Prostate gland (tissue), 2 donors: ENCODE measurements at regions not wholly inside any gene's neighbourhood (a gene's known extent, or its start where the extent isn't known, plus 50 kb on each side); places are given as distances from the start of the nearest gene placed in this dataset.

Experiments
- DNase-seq: peaks from one replicate; pipeline ENCODE4 v3.0.0-alpha.2; 2019; ENCODE audit warnings: low spot score
- H3K27ac ChIP-seq, 2 donors: fragments of 200-600 bp; sonication (generic); 2 replicates each; pipeline ENCODE4 v1.5.1; 2017 to 2019
- H3K27me3 ChIP-seq: fragments of 200-600 bp; sonication (generic); replicated peaks from 2 replicates; pipeline ENCODE4 v1.5.1; 2019; ENCODE audit not compliant: insufficient read depth
- H3K36me3 ChIP-seq, 2 donors: fragments of 200-600 bp; sonication (generic); 1 replicate in 1 of 2; 2 replicates in 1 of 2; pipeline versions ENCODE4 v1.5.1 to v1.8.1; 2017 to 2019
- H3K4me1 ChIP-seq: fragments of 200-600 bp; sonication (generic); replicated peaks from 2 replicates; pipeline ENCODE4 v1.5.1; 2019
- H3K4me3 ChIP-seq, 2 donors: fragments of 200-600 bp; sonication (generic); 2 replicates each; pipeline ENCODE4 v1.5.1; 2017 to 2019
- H3K9me3 ChIP-seq: fragments of 200-600 bp; sonication (generic); 2 replicates; pipeline ENCODE4 v1.5.1; 2017
- POLR2A ChIP-seq: fragments of 450-650 bp; IDR thresholded peaks from one replicate; pipeline ENCODE4 v1.6.1; 2016; ENCODE audit warnings: antibody characterized with exemption, mild to moderate bottlenecking
- POLR2AphosphoS5 ChIP-seq: sonication (generic); formaldehyde crosslinking; IDR thresholded peaks from one replicate; pipeline ENCODE4 v1.6.1; 2017; ENCODE audit warnings: antibody characterized with exemption
- WGBS: methylation state at CpG from one replicate; pipeline ENCODE4 v1.1.5; 2018; 5-methylcytosine and 5-hydroxymethylcytosine counted together
- intact Hi-C: fragments of 100-400 bp; cut with DNase I; formaldehyde crosslinking; loops from one replicate; pipeline ENCODE4 v1.14.2; 2022
- TF ChIP-seq, protein P1 (sequence below), 4 experiments: fragments of 200-600 bp in 2 of 4; fragments of 450-650 bp in 2 of 4; sonication (generic) in 2 of 4; IDR thresholded peaks; 1 replicate in 3 of 4; 2 replicates in 1 of 4; pipeline ENCODE4 v1.5.1; 2016 to 2019; ENCODE audit warnings: antibody characterized with exemption in 4 of 4, mild to moderate bottlenecking in 2 of 4, moderate library complexity in 2 of 4

DNA sequence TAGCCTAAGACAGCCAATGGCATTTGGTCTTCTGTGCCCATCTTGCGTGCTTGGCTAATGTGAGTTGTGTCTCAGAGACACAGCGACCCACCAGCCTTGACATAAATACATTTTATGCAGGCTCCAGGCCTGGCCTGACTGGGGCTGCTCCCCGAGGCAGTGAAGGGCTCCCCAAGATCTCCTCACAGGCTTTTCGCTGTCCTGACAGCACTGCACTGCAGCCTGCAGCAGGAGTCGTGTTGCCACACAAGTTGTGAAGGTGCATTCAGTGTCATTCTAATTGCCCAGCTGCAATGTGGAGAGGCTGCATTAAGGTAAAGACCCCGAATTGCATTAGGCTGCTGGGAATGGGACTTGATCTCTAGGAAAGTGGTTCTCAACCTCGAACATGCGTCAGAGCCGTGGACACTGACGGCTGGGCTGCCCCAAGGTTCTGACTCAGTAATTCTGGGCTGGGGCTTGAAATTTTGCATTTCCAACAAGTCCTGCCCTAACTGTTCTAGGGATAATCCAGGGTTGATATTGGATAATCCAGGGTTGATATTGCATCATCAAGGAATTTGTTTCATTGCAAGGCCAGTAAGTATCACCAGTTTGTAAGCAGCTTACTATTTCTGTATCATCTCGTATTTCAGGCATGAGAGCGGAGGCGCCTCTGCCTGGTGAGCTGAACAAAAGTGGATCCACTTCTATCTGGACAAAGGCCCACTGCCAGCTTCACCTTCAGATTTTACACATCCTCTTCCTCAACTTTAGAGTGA, 108.7 kb upstream of the INSIG1 start:
- no peaks in the 10 kb centered on the region for H3K4me1 ChIP-seq
- H3K36me3 ChIP-seq = no peaks in the 10 kb centered on the region
- 86% methylated on average over 13 of the region's 13 CpGs for whole genome bisulfite sequencing
- peaks cover 7% of the 10 kb centered on the region for H3K9me3 ChIP-seq
- no peak overlapping the region for H3K27ac ChIP-seq
- intact Hi-C loops = no loop called here
- H3K27me3 ChIP-seq = no peaks in the 10 kb centered on the region
- TF ChIP-seq, protein P1, sequence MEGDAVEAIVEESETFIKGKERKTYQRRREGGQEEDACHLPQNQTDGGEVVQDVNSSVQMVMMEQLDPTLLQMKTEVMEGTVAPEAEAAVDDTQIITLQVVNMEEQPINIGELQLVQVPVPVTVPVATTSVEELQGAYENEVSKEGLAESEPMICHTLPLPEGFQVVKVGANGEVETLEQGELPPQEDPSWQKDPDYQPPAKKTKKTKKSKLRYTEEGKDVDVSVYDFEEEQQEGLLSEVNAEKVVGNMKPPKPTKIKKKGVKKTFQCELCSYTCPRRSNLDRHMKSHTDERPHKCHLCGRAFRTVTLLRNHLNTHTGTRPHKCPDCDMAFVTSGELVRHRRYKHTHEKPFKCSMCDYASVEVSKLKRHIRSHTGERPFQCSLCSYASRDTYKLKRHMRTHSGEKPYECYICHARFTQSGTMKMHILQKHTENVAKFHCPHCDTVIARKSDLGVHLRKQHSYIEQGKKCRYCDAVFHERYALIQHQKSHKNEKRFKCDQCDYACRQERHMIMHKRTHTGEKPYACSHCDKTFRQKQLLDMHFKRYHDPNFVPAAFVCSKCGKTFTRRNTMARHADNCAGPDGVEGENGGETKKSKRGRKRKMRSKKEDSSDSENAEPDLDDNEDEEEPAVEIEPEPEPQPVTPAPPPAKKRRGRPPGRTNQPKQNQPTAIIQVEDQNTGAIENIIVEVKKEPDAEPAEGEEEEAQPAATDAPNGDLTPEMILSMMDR (IDR thresholded peaks at IDR 0.05) = no peak
- no peak for TF ChIP-seq POLR2A
- TF ChIP-seq POLR2AphosphoS5 = no peak
- no peak overlapping the region for H3K4me3 ChIP-seq
- no peak for DNase-seq

DNA sequence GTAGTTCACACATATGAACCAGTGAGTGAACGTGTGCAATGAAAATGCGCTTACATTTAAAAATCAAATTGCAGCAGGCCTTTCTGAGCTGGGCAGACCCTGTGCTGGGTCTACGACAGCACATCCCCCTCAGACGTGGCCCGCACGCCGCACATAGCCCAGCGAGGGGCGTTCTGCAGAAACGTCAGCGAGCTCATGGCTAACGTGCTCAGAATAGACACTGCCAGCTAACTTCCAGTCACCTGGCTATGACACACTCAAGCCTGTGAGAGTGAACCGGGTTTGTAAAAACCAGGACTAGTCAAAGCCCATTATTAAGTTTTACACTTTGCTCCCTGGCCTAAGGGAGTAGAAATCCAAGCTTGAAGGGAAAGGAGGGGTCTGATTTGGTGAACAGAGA, 108.1 kb upstream of the INSIG1 start:
- no peak for DNase-seq
- no peak overlapping the region for H3K27ac ChIP-seq

GRCh38 chr7:155190688-155191087, 107.0 kb upstream of the INSIG1 start:
- Histone ChIP-seq H3K27ac (no peak overlapping the region), H3K27me3 (no peaks in the 10 kb centered on the region), H3K9me3 (peaks cover 2% of the 10 kb centered on the region), H3K4me3 (no peak overlapping the region), H3K4me1 (no peaks in the 10 kb centered on the region), H3K36me3 (no peaks in the 10 kb centered on the region)
- intact Hi-C loops = loop anchor here (2.0 kb wide), 1 partner anchor 154 kb away; no protein-coding TSS in a partner anchor
- TF ChIP-seq, protein P1 (IDR thresholded peaks at IDR 0.05) = peak; percentile 87 to 99 (median 91)
- peak; percentile 41 for TF ChIP-seq POLR2AphosphoS5
- no peak for TF ChIP-seq POLR2A
- peak; percentile 40 for DNase-seq
- 10% methylated on average over 28 of the region's 28 CpGs for WGBS

More for the DNA sequence above, 108.1 kb upstream of the INSIG1 start:
- Histone ChIP-seq H3K4me1 (no peaks in the 10 kb centered on the region), H3K36me3 (no peaks in the 10 kb centered on the region), H3K9me3 (peaks cover 7% of the 10 kb centered on the region), H3K27me3 (no peaks in the 10 kb centered on the region), H3K4me3 (no peak overlapping the region)
- TF ChIP-seq, protein P1 (IDR thresholded peaks at IDR 0.05) = no peak
- TF ChIP-seq POLR2A (no peak), POLR2AphosphoS5 (no peak)
- WGBS = 86% methylated on average over 13 of the region's 13 CpGs
- intact Hi-C loops = no loop called here

- TF ChIP-seq, protein P1 (IDR thresholded peaks at IDR 0.05) = no peak
- TF ChIP-seq POLR2AphosphoS5 (no peak), POLR2A (no peak)
- no peak overlapping the region for H3K27ac ChIP-seq
- no peaks in the 10 kb centered on the region for H3K27me3 ChIP-seq
- 77% methylated on average over 14 of the region's 14 CpGs for WGBS
- H3K4me3 ChIP-seq = no peak overlapping the region
- no peak for DNase-seq
- intact Hi-C loops = loop anchor here (2.0 kb wide), 1 partner anchor 154 kb away; no protein-coding TSS in a partner anchor
- no peaks in the 10 kb centered on the region for H3K4me1 ChIP-seq
- no peaks in the 10 kb centered on the region for H3K36me3 ChIP-seq
- no peaks in the 10 kb centered on the region for H3K9me3 ChIP-seq
Measured at GRCh38 chr7:155191137-155191536, 106.5 kb upstream of the INSIG1 start.
